ENCODE measurements at regions not wholly inside any gene's neighbourhood (a gene's known extent, or its start where the extent isn't known, plus 50 kb on each side); places are given as distances from the start of the nearest gene placed in this dataset.

GRCh38 chr4:4680758-4681157 lies 138.9 kb upstream of the STX18 start:
- CTCF ChIA-PET, result interaction anchor here (0.6 to 1.6 kb wide), 4 partner anchors 12 to 192 kb away, joined by 3 to 6 read pairs (median 3); no protein-coding TSS in a partner anchor
- FAIRE-seq (no peak), ATAC-seq (no peak), DNase-seq (ENCODE audit: low read depth, low spot score) (no peak)
- no TSS peak for BruUV-seq (replicated peaks)
- POLR2A ChIA-PET, result no interaction called here
- Histone ChIP-seq H3K27ac (ENCODE audit: control insufficient read depth, insufficient read depth) (no peak overlapping the region), H2AFZ (ENCODE audit: control insufficient read depth, low read depth, low read length) (no peak overlapping the region), H3K27me3 (replicated peaks in 1 of 2; ENCODE audit: control insufficient read depth in 2 of 2, insufficient read depth in 2 of 2, low read length in 1 of 2) (no peaks in the 10 kb centered on the region), H3K79me2 (ENCODE audit: control insufficient read depth, insufficient read depth, low read length) (no peaks in the 10 kb centered on the region), H3K9me3 (replicated peaks; ENCODE audit: control insufficient read depth, insufficient read depth, low read length) (no peaks in the 10 kb centered on the region), H3K4me1 (ENCODE audit: control insufficient read depth, insufficient read depth, low read length) (no peaks in the 10 kb centered on the region), H3K9ac (ENCODE audit: control insufficient read depth, insufficient read depth, low read length) (no peak overlapping the region), H3K36me3 (ENCODE audit: control insufficient read depth in 2 of 2, insufficient read depth in 2 of 2, low read length in 1 of 2) (no peaks in the 10 kb centered on the region), H3K4me2 (ENCODE audit: control insufficient read depth, insufficient read depth) (no peak overlapping the region), H3K4me3 (no peak overlapping the region), H4K20me1 (ENCODE audit: control insufficient read depth, insufficient read depth) (no peaks in the 10 kb centered on the region)
- intact Hi-C loops (cut with micrococcal nuclease; ENCODE audit: unreplicated experiment) (no loop called here), in situ Hi-C loops (cut with MboI) (no loop called here)
- 97% methylated on average over 2 of the region's 2 CpGs for WGBS (ENCODE audit: insufficient coverage, insufficient replicate concordance, low lambda C conversion rate, missing lambda C conversion rate)
- TF ChIP-seq NKRF (conservative IDR thresholded peaks at IDR 0.05) (no peak), RB1 (IDR thresholded peaks at IDR 0.05; ENCODE audit: borderline replicate concordance) (no peak), RCOR1 (conservative IDR thresholded peaks at IDR 0.05; ENCODE audit: low read depth, low read length) (no peak), GATAD2B (conservative IDR thresholded peaks at IDR 0.05; ENCODE audit: low read depth) (no peak), RAD21 (IDR thresholded peaks at IDR 0.05; ENCODE audit: insufficient read depth, low read depth, low read length) (no peak), HSF1 (IDR thresholded peaks at IDR 0.05; ENCODE audit: low read depth, low read length) (no peak), KDM1A (IDR thresholded peaks at IDR 0.05; ENCODE audit: borderline replicate concordance) (no peak), BACH1 (IDR thresholded peaks at IDR 0.05; ENCODE audit: borderline replicate concordance) (no peak)
- RAD21 ChIA-PET (ENCODE audit: unreplicated experiment), result interaction anchor here (1.1 kb wide), 1 partner anchor 12 kb away, joined by 6 read pairs; no protein-coding TSS in a partner anchor
- SMC1A ChIA-PET (ENCODE audit: uncharacterized antibody, unreplicated experiment), result interaction anchor here (0.7 to 1.4 kb wide), 4 partner anchors 12 to 194 kb away, joined by 3 to 7 read pairs (median 3); no protein-coding TSS in a partner anchor

All from GM12878 (cell line).